ENCODE measurements at regions not wholly inside any gene's neighbourhood (a gene's known extent, or its start where the extent isn't known, plus 50 kb on each side); places are given as distances from the start of the nearest gene placed in this dataset.
"Not testable (repeated sequence)": the region's sequence is repeated elsewhere in the genome, so short reads cannot be mapped to it uniquely, and the experiment has no call there.

- Mint-ChIP-seq H3K4me1 (peaks cover 12% of the 10 kb centered on the region), H3K36me3 (peaks cover 94% of the 10 kb centered on the region), H3K27ac (peak overlapping the region; percentile 52)
- DNase-seq (ENCODE audit: low spot score in 2 of 2): peak in 1 of 2 donors; percentile 84
- peak; percentile 97 for ATAC-seq
- not testable (repeated sequence) for H3K9me3 Mint-ChIP-seq, H3K4me3 Mint-ChIP-seq
Observed at GRCh38 chr3:195669310-195669709, 51.5 kb upstream of the MUC20 start.

GRCh38 chr3:195668131-195668766 lies 52.5 kb upstream of the MUC20 start:
- not testable (repeated sequence) for ATAC-seq; H3K9me3 Mint-ChIP-seq; DNase-seq (ENCODE audit: low spot score in 2 of 2); H3K27ac Mint-ChIP-seq; H3K4me3 Mint-ChIP-seq
- peaks cover 92% of the 10 kb centered on the region for H3K36me3 Mint-ChIP-seq
- peaks cover 12% of the 10 kb centered on the region for H3K4me1 Mint-ChIP-seq

GRCh38 chr3:195665311-195665710 lies 55.5 kb upstream of the MUC20 start:
- Mint-ChIP-seq H3K36me3 (peaks cover 63% of the 10 kb centered on the region), H3K27ac (peak overlapping the region; percentile 48), H3K4me1 (peaks cover 12% of the 10 kb centered on the region)
- not testable (repeated sequence) for ATAC-seq; H3K4me3 Mint-ChIP-seq; H3K9me3 Mint-ChIP-seq; DNase-seq (ENCODE audit: low spot score in 2 of 2)

- H3K27ac Mint-ChIP-seq; DNase-seq (ENCODE audit: low spot score in 2 of 2); H3K4me3 Mint-ChIP-seq; H3K9me3 Mint-ChIP-seq; ATAC-seq; H3K4me1 Mint-ChIP-seq: not testable (repeated sequence)
- peaks cover 53% of the 10 kb centered on the region for H3K36me3 Mint-ChIP-seq
Observed at GRCh38 chr3:195664131-195664530, 56.6 kb upstream of the MUC20 start.

GRCh38 chr3:195659136-195659533 lies 61.6 kb upstream of the MUC20 start:
- not testable (repeated sequence) for DNase-seq (ENCODE audit: low spot score in 2 of 2); H3K27ac Mint-ChIP-seq; H3K9me3 Mint-ChIP-seq; H3K4me1 Mint-ChIP-seq
- H3K4me3 Mint-ChIP-seq: peak overlapping the region; percentile 53
- H3K36me3 Mint-ChIP-seq: peaks cover 22% of the 10 kb centered on the region
- ATAC-seq: peak; percentile 68

- DNase-seq (ENCODE audit: low spot score in 2 of 2); H3K9me3 Mint-ChIP-seq; H3K4me1 Mint-ChIP-seq; H3K27ac Mint-ChIP-seq: not testable (repeated sequence)
- ATAC-seq: peak; percentile 68
- Mint-ChIP-seq H3K4me3 (peak overlapping the region; percentile 74), H3K36me3 (peaks cover 16% of the 10 kb centered on the region)
Observed at GRCh38 chr3:195658381-195659135, 62.2 kb upstream of the MUC20 start.

GRCh38 chr3:195657475-195658372 lies 63.1 kb upstream of the MUC20 start:
- DNase-seq (ENCODE audit: low spot score in 2 of 2) (peak; percentile 99), ATAC-seq (peak; percentile 90)

GRCh38 chr3:195656091-195656490 lies 64.7 kb upstream of the MUC20 start:
- H3K4me1 Mint-ChIP-seq; DNase-seq (ENCODE audit: low spot score in 2 of 2); H3K9me3 Mint-ChIP-seq; ATAC-seq: not testable (repeated sequence)
- H3K4me3 Mint-ChIP-seq: peak overlapping the region; percentile 74
- H3K27ac Mint-ChIP-seq: peak overlapping the region; percentile 40
- peaks cover 17% of the 10 kb centered on the region for H3K36me3 Mint-ChIP-seq

More at GRCh38 chr3:195657475-195658372, 63.1 kb upstream of the MUC20 start:
- Mint-ChIP-seq H3K36me3 (peaks cover 14% of the 10 kb centered on the region), H3K27ac (peak overlapping the region; percentile 87), H3K4me3 (peak overlapping the region; percentile 74)
- H3K9me3 Mint-ChIP-seq, H3K4me1 Mint-ChIP-seq: not testable (repeated sequence)

- not testable (repeated sequence) for ATAC-seq; H3K4me1 Mint-ChIP-seq; H3K9me3 Mint-ChIP-seq; H3K27ac Mint-ChIP-seq; H3K4me3 Mint-ChIP-seq; DNase-seq (ENCODE audit: low spot score in 2 of 2)
- H3K36me3 Mint-ChIP-seq: peaks cover 27% of the 10 kb centered on the region
Observed at GRCh38 chr3:195654746-195655145, 66.0 kb upstream of the MUC20 start.

GRCh38 chr3:195654138-195654537 lies 66.6 kb upstream of the MUC20 start:
- not testable (repeated sequence) for H3K4me3 Mint-ChIP-seq; H3K27ac Mint-ChIP-seq; H3K9me3 Mint-ChIP-seq; H3K4me1 Mint-ChIP-seq; ATAC-seq; DNase-seq (ENCODE audit: low spot score in 2 of 2)
- peaks cover 33% of the 10 kb centered on the region for H3K36me3 Mint-ChIP-seq

- H3K9me3 Mint-ChIP-seq; H3K27ac Mint-ChIP-seq; DNase-seq (ENCODE audit: low spot score in 2 of 2); H3K4me3 Mint-ChIP-seq; ATAC-seq; H3K4me1 Mint-ChIP-seq: not testable (repeated sequence)
- peaks cover 37% of the 10 kb centered on the region for H3K36me3 Mint-ChIP-seq
Observed at GRCh38 chr3:195653641-195654040, 67.1 kb upstream of the MUC20 start.

GRCh38 chr3:195647912-195648702 lies 64.4 kb upstream of the APOD start:
- peaks cover 34% of the 10 kb centered on the region for H3K36me3 Mint-ChIP-seq
- peak overlapping the region; percentile 43 for H3K27ac Mint-ChIP-seq
- not testable (repeated sequence) for H3K9me3 Mint-ChIP-seq; ATAC-seq; H3K4me3 Mint-ChIP-seq; DNase-seq (ENCODE audit: low spot score in 2 of 2)
- peaks cover 36% of the 10 kb centered on the region for H3K4me1 Mint-ChIP-seq

GRCh38 chr3:195645872-195646271 lies 62.1 kb upstream of the APOD start:
- DNase-seq (ENCODE audit: low spot score in 2 of 2); H3K27ac Mint-ChIP-seq; H3K9me3 Mint-ChIP-seq; H3K4me3 Mint-ChIP-seq; ATAC-seq: not testable (repeated sequence)
- Mint-ChIP-seq H3K36me3 (peaks cover 47% of the 10 kb centered on the region), H3K4me1 (peaks cover 43% of the 10 kb centered on the region)

- ATAC-seq, H3K9me3 Mint-ChIP-seq, H3K4me3 Mint-ChIP-seq: not testable (repeated sequence)
- peak in 1 of 2 donors; percentile 2 for DNase-seq (ENCODE audit: low spot score in 2 of 2)
- Mint-ChIP-seq H3K27ac (peak overlapping the region; percentile 23), H3K36me3 (peaks cover 41% of the 10 kb centered on the region), H3K4me1 (peaks cover 40% of the 10 kb centered on the region)
Observed at GRCh38 chr3:195643245-195643644, 59.5 kb upstream of the APOD start.

Data from stimulated activated effector memory CD8-positive, alpha-beta T cell treated with anti-CD3 and anti-CD28 coated beads, Interleukin-12 subunit alpha, Interleukin-12 subunit beta, amount 100 ng/mL, for 72 hours (primary cell).